GM23338 (cell line): ENCODE measurements at regions not wholly inside any gene's neighbourhood (a gene's known extent, or its start where the extent isn't known, plus 50 kb on each side); places are given as distances from the start of the nearest gene placed in this dataset.

ENCODE experiments used
- ATAC-seq: fragments of 200-7000 bp; cut with Tn5 transposase; 3 replicates; pipeline ENCODE4 v1.9.1; 2020
- DNase-seq: peaks from one replicate; pipeline ENCODE4 v3.0.0-alpha.2; 2015; ENCODE audit warnings: low spot score
- H2AFZ ChIP-seq: fragments of 200-600 bp; sonication (generic); 2 replicates; pipeline ENCODE4 v1.8.0; 2016; ENCODE audit warnings: antibody characterized with exemption, mild to moderate bottlenecking, moderate library complexity
- H3F3A ChIP-seq: fragments of 200-600 bp; sonication (generic); replicated peaks from 2 replicates; pipeline ENCODE4 v1.8.0; 2017; ENCODE audit warnings: antibody characterized with exemption, mixed run types, low read depth
- H3K27ac ChIP-seq: fragments of 200-600 bp; sonication (generic); 2 replicates; pipeline ENCODE4 v1.6.1; 2016; ENCODE audit warnings: low read depth
- H3K27me3 ChIP-seq: fragments of 200-600 bp; sonication (generic); 2 replicates; pipeline ENCODE4 v1.8.0; 2016; ENCODE audit warnings: mild to moderate bottlenecking, mixed run types, moderate library complexity; ENCODE audit not compliant: insufficient read depth
- H3K36me3 ChIP-seq: fragments of 200-600 bp; sonication (generic); 2 replicates; pipeline ENCODE4 v1.8.0; 2016; ENCODE audit warnings: mild to moderate bottlenecking; ENCODE audit not compliant: insufficient read depth
- H3K4me1 ChIP-seq: fragments of 200-600 bp; sonication (generic); 2 replicates; pipeline ENCODE4 v1.8.0; 2016; ENCODE audit warnings: mild to moderate bottlenecking, moderate library complexity; ENCODE audit not compliant: insufficient read depth
- H3K4me2 ChIP-seq: fragments of 200-600 bp; sonication (generic); 2 replicates; pipeline ENCODE4 v1.7.1; 2017; ENCODE audit warnings: mixed run types
- H3K4me3 ChIP-seq: fragments of 200-600 bp; sonication (generic); 2 replicates; pipeline ENCODE4 v1.6.1; 2016; ENCODE audit warnings: mixed run types
- H3K79me2 ChIP-seq: fragments of 200-600 bp; sonication (generic); replicated peaks from 2 replicates; pipeline ENCODE4 v1.8.0; 2017; ENCODE audit warnings: mild to moderate bottlenecking; ENCODE audit not compliant: insufficient read depth
- H3K9me2 ChIP-seq: fragments of 200-600 bp; sonication (generic); 2 replicates; pipeline ENCODE4 v1.8.0; 2017; ENCODE audit not compliant: insufficient read depth
- H4K20me1 ChIP-seq: fragments of 200-600 bp; sonication (generic); replicated peaks from 2 replicates; pipeline ENCODE4 v1.8.0; 2017; ENCODE audit warnings: mild to moderate bottlenecking; ENCODE audit not compliant: insufficient read depth
- H3K27ac Mint-ChIP-seq: 2 replicates; pipeline ENCODE4 v1.8.0; 2020; ENCODE audit warnings: inconsistent platforms, mild to moderate bottlenecking, moderate library complexity, mixed read lengths
- H3K27me3 Mint-ChIP-seq: 3 replicates; pipeline ENCODE4 v1.8.0; 2022; ENCODE audit warnings: low read depth, mild to moderate bottlenecking, moderate library complexity, mixed read lengths, inconsistent platforms; ENCODE audit not compliant: insufficient read depth, poor library complexity
- H3K36me3 Mint-ChIP-seq: 3 replicates; pipeline ENCODE4 v1.8.0; 2021; ENCODE audit warnings: low read depth, mild to moderate bottlenecking, inconsistent platforms, moderate library complexity, mixed read lengths
- H3K4me1 Mint-ChIP-seq: 3 replicates; pipeline ENCODE4 v1.8.0; 2020; ENCODE audit warnings: mild to moderate bottlenecking, inconsistent platforms, mixed read lengths
- H3K4me3 Mint-ChIP-seq: 3 replicates; pipeline ENCODE4 v1.8.0; 2021; ENCODE audit warnings: moderate library complexity, mild to moderate bottlenecking, inconsistent platforms, mixed read lengths
- H3K9me3 Mint-ChIP-seq: 3 replicates; pipeline ENCODE4 v1.8.0; 2020; ENCODE audit warnings: moderate library complexity, mild to moderate bottlenecking, inconsistent platforms, mixed read lengths
- CREB1 ChIP-seq: fragments of 250-450 bp; sonication (Bioruptor Pico); IDR thresholded peaks from 2 replicates; pipeline ENCODE4 v1.5.0; 2020; ENCODE audit warnings: low read depth, mild to moderate bottlenecking, moderate library complexity
- CTCF ChIP-seq, 2 experiments: fragments of 200-600 bp in 1 of 2; sonication (generic) in 1 of 2; conservative IDR thresholded peaks; 2 replicates each; pipeline versions ENCODE4 v1.5.1 to v1.6.1; 2016 to 2017; ENCODE audit warnings: antibody characterized with exemption in 2 of 2, low read depth in 2 of 2, mild to moderate bottlenecking in 2 of 2, moderate library complexity in 1 of 2
- ETS1 ChIP-seq: IDR thresholded peaks from 2 replicates; pipeline ENCODE4 v1.6.1; 2016; ENCODE audit warnings: antibody characterized with exemption
- EZH2 ChIP-seq: fragments of 200-600 bp; sonication (generic); IDR thresholded peaks from one replicate; pipeline ENCODE4 v1.8.0; 2017; ENCODE audit warnings: antibody characterized with exemption, mild to moderate bottlenecking, low read depth; ENCODE audit not compliant: unreplicated experiment
- EZH2phosphoT487 ChIP-seq: fragments of 200-600 bp; sonication (generic); IDR thresholded peaks from one replicate; pipeline ENCODE4 v1.8.1; 2018; ENCODE audit warnings: antibody characterized with exemption; ENCODE audit not compliant: unreplicated experiment
- JUNB ChIP-seq: IDR thresholded peaks from one replicate; pipeline ENCODE4 v1.6.1; 2016; ENCODE audit warnings: antibody characterized with exemption; ENCODE audit not compliant: unreplicated experiment
- NANOG ChIP-seq: IDR thresholded peaks from 2 replicates; pipeline ENCODE4 v1.6.1; 2016; ENCODE audit warnings: antibody characterized with exemption, borderline replicate concordance
- POLR2AphosphoS5 ChIP-seq: IDR thresholded peaks from 2 replicates; pipeline ENCODE4 v1.6.1; 2016; ENCODE audit warnings: antibody characterized with exemption, low read depth
- REST ChIP-seq: IDR thresholded peaks from one replicate; pipeline ENCODE4 v1.6.1; 2018; ENCODE audit warnings: antibody characterized with exemption; ENCODE audit not compliant: unreplicated experiment
- ZNF114 ChIP-seq: fragments of 250-450 bp; sonication (Bioruptor Pico); IDR thresholded peaks from 2 replicates; pipeline ENCODE4 v1.5.0; 2020; ENCODE audit warnings: mild to moderate bottlenecking, moderate library complexity
- ZNF331 ChIP-seq: fragments of 250-450 bp; sonication (Bioruptor Pico); IDR thresholded peaks from 2 replicates; pipeline ENCODE4 v1.5.0; 2020; ENCODE audit warnings: low read depth, mild to moderate bottlenecking, moderate library complexity
- ZNF462 ChIP-seq: fragments of 250-450 bp; sonication (Bioruptor Pico); IDR thresholded peaks from 2 replicates; pipeline ENCODE4 v1.5.0; 2020; ENCODE audit warnings: mild to moderate bottlenecking, moderate library complexity

GRCh38 chr20:58579069-58579818, 64.0 kb upstream of the APCDD1L start:
- peaks cover 3% of the 10 kb centered on the region; the same call in 2 of the 3 replicates for H3K36me3 Mint-ChIP-seq
- TF ChIP-seq ZNF114 (CRISPR knock-in tag) (no peak), JUNB (no peak), CTCF (conservative IDR thresholded peaks at IDR 0.05; ENCODE audit: low read depth in 2 of 2) (no peak), EZH2 (no peak), NANOG (no peak), REST (no peak), ETS1 (no peak), ZNF462 (CRISPR knock-in tag) (no peak), ZNF331 (no peak), EZH2phosphoT487 (no peak), CREB1 (CRISPR knock-in tag) (no peak), POLR2AphosphoS5 (no peak)

More at GRCh38 chr20:58579069-58579818, 64.0 kb upstream of the APCDD1L start:
- Mint-ChIP-seq H3K27ac (no peak overlapping the region), H3K9me3 (peaks cover 9% of the 10 kb centered on the region), H3K4me3 (no peak overlapping the region), H3K4me1 (peaks cover 18% of the 10 kb centered on the region), H3K27me3 (peaks cover 13% of the 10 kb centered on the region)
- Histone ChIP-seq H3K4me3 (no peak overlapping the region), H3K4me1 (peaks cover 3% of the 10 kb centered on the region; the same call in 1 of the 2 replicates), H2AFZ (no peak overlapping the region), H3K9me2 (0 out of 2 replicates have a peak, but pooled peaks cover 3% of the 10 kb centered on the region), H3K27me3 (no peaks in the 10 kb centered on the region), H3K27ac (no peak overlapping the region), H3K79me2 (no peaks in the 10 kb centered on the region), H3K4me2 (no peak overlapping the region), H4K20me1 (no peaks in the 10 kb centered on the region), H3K36me3 (no peaks in the 10 kb centered on the region), H3F3A (no peaks in the 10 kb centered on the region)
- ATAC-seq: no peak
- no peak for DNase-seq
